HG02981 (cell line): ENCODE measurements at regions not wholly inside any gene's neighbourhood (a gene's known extent, or its start where the extent isn't known, plus 50 kb on each side); places are given as distances from the start of the nearest gene placed in this dataset.
A peak's percentile ranks its signal among the peaks of the same experiment; 100 is the strongest.
"Not testable (repeated sequence)": the region's sequence is repeated elsewhere in the genome, so short reads cannot be mapped to it uniquely, and the experiment has no call there.

Experiments
- ATAC-seq: cut with Tn5 transposase; IDR thresholded peaks from one replicate; pipeline ENCODE4 v1.9.1; 2021; ENCODE audit warnings: mild to moderate bottlenecking, moderate library complexity; ENCODE audit not compliant: unreplicated experiment

DNA sequence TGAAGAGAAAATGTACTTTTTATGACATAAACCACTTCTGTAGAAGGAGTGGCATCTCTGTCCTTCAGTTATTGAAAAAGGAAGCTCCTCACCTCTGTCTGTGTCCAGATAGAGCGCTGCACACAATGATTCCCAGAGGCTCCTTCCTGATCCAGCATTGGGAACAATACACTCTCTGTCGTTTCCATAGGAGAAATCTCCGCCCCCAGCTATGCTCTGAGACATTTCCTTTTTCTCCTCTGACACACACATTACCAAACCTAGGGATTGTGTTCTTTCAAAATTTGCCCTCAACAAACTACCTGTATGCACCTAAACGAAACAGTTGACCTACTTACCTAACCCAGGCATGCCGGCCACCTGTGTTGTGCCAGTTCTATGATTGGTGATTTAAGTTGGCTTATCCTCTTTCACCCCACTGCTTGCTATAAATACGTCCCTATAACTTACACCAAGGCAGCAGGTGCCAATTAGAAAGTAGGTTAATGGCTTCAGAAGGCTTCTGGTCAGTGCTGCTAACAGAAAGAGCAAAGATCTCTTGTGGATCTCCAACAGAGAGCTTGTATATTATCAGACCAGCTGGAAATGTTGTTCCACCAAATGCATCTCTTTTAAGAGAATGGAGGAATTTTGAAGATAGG, 140.1 kb upstream of the JCAD start:
- no peak for ATAC-seq

DNA sequence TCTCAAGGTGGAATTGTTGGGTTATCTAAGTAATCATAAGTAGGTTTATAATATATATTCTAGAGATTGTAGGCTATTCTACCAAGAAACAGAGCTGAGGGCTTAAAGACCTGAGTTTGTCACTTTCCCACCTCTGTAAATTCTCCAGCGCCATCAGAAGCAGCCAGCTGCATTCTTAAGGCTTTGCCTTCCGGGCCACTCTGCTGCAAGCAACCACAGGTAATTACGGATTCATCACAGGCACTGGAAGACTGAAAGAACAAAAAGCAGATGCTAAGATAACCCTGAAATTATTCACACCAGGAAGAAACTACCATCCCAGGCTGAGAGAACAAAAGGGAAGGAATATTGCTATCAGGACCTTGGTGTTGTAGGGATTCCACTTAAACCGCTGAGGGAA, 137.8 kb upstream of the JCAD start:
- ATAC-seq: no peak

GRCh38 chr10:30196559-30196958, 137.2 kb upstream of the JCAD start:
- ATAC-seq: not testable (repeated sequence)

DNA sequence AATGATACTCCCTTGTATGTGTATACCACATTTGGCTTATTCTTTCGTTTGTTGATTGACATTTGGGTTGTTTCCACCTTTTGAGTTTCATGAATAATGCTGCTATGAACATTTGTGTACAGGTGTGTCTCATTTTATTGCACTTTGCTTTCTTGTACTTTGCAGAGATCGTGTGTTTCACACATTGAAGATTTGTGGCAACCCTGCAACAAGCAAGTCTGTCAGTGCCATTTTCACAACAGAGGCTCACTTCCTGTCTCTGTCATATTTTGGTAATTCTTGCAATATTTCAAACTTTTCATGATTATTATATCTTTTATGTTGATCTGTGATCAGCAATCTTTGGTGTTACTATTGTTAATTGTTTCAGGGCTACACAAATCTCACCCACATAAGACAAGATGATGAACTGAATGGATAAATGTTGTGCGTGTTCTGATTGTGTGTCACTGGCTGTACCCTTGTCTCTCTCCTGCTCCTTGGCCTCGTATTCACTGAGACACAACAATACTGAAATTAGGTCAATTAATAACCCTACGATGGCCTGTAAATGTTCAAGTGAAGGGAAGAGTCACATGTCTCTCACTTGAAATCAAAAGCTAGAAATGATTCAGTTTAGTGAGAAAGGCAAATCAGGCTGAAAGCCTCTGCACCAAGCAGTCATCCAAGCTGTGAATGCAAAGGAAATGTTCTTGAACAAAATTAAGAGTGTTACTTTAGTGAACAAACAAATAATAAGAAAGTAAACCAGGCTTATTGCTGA, 133.6 kb upstream of the JCAD start:
- ATAC-seq: peak; percentile 69

DNA sequence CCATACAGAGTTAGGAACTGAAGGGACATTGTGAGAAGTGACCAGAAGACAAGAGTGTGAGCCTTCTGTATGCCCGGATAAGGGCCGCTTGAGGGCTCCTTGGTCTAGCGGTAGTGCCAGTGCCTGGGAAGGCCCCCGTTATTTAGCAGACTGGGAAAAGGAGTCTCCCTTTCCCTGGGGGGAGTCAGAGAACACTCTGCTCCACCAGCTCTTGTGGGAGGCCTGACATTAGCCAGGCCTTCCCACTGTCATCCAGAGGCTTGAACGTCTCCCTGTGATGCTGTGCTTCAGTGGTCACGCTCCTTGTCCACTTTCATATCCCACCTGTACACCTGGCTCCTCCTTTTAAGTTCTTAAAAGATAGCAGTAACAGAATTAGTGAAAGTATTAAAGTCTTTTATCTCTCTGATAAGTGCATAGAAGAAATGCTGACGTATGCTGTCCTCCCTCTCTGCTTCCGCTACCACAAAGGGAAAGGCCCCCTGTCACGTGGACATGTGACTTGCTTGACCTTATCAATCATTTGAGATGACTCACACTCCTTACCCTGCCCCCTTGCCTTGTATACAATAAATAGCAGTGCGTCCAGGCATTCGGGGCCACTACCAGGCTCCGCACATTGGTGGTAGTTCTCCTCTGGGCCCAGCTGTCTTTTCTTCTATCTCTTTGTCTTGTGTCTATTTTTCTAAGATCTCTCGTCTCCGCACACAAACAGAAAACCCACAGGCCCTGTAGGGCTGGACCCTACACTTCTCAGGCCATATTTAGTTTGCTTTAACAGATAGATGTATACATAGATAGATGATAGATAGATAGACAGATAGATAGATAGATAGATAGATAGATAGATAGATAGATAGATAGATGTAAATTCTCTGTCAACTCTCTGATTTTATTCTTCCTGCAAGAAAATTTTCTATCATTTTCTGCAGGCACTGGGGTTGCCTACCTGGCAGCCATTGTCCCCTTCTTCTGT, 131.5 kb upstream of the JCAD start:
- ATAC-seq: no peak

- ATAC-seq: no peak
Measured at GRCh38 chr10:30189238-30189580, 129.8 kb upstream of the JCAD start.

- ATAC-seq: no peak
Measured at GRCh38 chr10:30188556-30189237, 129.3 kb upstream of the JCAD start.

DNA sequence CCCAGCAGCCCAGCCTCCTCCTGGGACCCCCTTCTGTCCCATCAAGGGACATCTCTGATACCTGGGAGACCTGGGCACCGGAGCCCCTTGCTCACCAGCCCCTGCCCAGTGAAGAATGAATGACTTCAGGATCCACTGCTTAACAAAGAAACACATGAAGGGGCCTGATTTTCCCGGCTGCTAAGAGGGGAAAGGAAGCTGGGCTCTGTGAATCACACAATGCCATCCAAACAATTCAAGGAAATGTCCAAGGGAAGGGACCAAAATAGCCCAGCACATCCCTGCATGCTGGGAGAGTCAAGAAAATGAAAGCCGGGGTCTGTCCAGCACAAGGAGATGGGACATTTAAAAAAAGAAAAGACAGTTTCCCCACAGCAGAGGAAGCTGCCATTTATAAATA, 128.7 kb upstream of the JCAD start:
- no peak for ATAC-seq

GRCh38 chr10:30187010-30187409, 127.6 kb upstream of the JCAD start:
- ATAC-seq: no peak

DNA sequence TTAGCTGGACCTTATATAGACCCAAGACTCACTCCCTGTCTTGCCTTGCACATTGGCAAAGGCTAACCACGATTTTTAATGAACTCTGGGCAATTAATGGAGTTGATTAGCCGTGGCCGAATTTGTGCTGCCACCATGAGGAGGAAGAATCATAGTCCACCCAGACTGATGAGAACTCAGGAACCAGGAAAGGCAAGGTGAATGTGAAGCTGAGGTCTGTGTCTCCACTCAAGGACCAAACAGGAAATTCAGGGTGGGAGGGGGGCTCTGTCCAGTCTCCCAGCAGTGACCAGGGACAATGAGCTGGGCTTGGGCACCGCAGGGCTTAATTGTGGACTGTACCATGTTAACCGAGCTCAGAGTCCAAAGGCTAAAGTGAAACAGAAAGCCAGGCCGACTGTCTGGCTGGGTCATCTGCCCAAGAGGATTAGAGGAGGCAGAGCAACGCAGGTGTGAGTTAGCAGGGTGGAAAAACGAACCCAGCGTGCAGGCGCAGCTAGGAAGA, 127.0 kb upstream of the JCAD start:
- no peak for ATAC-seq

- no peak for ATAC-seq
Measured at GRCh38 chr10:30185916-30186315, 126.5 kb upstream of the JCAD start.

DNA sequence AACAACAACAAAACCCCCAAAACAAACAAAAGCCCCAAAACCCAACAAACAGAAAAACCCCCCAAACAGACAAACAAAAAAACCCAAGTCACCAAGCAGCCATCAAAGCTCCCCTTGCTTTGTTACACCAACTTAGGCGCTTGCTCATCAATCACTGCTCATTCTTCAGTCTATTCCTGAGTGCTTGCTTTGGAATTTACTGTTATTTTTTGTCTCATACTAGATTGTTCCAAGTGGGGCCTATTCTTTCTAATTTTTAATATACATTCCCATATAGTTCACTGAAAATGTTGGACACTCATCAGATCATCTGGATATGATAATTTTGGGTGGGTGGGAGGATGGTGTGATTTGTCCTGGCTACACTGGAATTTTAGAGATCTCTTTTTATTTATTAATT, 126.0 kb upstream of the JCAD start:
- ATAC-seq: no peak

GRCh38 chr10:30184397-30185033, 125.1 kb upstream of the JCAD start:
- no peak for ATAC-seq

DNA sequence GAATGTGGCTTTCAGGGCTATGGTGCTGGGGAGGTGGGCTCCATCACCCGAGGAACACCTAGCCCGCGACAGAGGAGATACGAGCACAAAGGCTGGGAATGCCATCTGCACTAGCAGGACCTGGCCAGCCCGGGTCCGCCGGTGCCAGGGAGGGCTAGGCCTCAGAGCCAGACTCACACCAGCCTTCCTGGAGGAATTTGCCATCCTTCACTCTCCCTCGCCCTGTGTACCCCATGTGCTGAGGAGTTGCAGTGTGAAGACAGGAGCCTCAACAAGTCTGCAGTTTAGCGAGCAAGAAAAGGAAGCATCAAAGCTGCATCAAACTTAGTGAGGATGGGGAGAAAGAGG, 123.6 kb upstream of the JCAD start:
- no peak for ATAC-seq

GRCh38 chr10:30182191-30183054, 123.0 kb upstream of the JCAD start:
- ATAC-seq: no peak

- ATAC-seq: no peak
Measured at GRCh38 chr10:30178356-30178964, 119.1 kb upstream of the JCAD start.

DNA sequence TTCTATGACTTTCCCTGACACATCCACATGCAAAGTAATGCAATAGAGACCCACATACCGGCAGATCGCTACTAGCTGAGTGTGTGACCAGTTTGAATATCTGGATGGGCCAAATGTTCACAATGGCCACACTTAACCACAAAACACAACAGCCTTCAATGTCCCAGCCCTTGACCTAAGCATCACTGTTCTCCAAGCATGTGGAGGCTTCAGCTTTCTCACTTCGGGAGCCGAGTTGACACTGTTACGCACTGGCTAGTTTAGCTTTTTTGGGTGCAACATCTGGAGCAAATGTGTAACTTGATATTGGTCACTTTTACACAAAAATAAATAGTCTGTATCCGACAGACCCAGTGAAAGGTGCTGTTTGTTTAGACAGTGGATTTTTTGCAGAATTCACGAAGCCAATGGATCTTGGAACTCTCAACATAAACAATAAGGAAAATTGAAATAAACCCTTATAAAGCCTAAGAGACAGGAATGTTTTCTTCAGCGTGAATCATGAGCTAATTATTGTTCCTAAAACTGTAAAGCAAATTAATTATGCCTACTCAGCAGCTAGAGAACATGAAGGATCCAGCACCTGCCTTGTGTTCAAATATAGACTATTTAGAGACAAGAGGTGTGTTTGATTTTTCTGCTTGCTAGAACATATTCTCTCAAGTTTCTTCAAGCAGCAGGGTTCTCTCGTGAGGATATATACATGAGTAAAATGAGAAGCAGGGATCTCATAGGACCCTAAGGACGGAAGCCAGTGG, 117.6 kb upstream of the JCAD start:
- ATAC-seq: no peak

DNA sequence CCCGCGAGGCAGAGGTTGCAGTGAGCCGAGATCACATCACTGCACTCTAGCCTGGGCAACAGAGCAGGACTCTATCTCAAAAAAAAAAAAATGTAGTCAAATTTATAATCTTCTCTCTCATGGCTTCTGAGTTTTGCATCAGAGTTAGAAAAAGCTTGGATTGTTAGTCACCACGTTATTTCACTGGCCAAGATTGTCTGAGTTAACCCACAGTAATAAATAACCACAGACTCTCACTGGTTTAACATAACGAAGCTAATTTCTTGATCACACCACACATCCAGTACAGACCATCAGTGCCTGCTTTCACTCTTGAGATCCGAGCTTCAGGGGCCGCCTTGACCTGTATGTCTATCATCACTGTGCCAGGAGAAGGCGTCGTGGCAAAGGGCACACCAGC, 116.8 kb upstream of the JCAD start:
- no peak for ATAC-seq
